ENCODE measurements at regions not wholly inside any gene's neighbourhood (a gene's known extent, or its start where the extent isn't known, plus 50 kb on each side); places are given as distances from the start of the nearest gene placed in this dataset.

- intact Hi-C loops (cut with micrococcal nuclease), result no loop called here
- Histone ChIP-seq H3K4me3 (replicated peaks in 1 of 2; ENCODE audit: low read depth in 1 of 2, low read length in 2 of 2) (no peak overlapping the region), H3K79me2 (ENCODE audit: insufficient read depth, low read length) (no peaks in the 10 kb centered on the region), H3K9ac (ENCODE audit: low read length) (no peak overlapping the region), H2AFZ (ENCODE audit: low read depth, low read length, poor library complexity, severe bottlenecking) (no peak overlapping the region), H3K4me1 (ENCODE audit: control insufficient read depth in 1 of 2, insufficient read depth in 2 of 2, low read length in 2 of 2) (no peaks in the 10 kb centered on the region), H3K27me3 (ENCODE audit: insufficient read depth, low read length) (no peaks in the 10 kb centered on the region), H4K20me1 (ENCODE audit: insufficient read depth) (no peaks in the 10 kb centered on the region), H3K27ac (ENCODE audit: low read depth, low read length) (no peak overlapping the region), H3K9me2 (ENCODE audit: insufficient read depth) (no peaks in the 10 kb centered on the region), H3K9me3 (ENCODE audit: control insufficient read depth in 1 of 2, insufficient read depth in 1 of 2, low read depth in 1 of 2, low read length in 2 of 2) (peaks cover 4 to 10% of the 10 kb centered on the region in 2 experiments; a peak in 2 of 4 replicates), H3K4me2 (ENCODE audit: low read length) (no peak overlapping the region), H3K36me3 (ENCODE audit: control insufficient read depth in 1 of 2, insufficient read depth in 2 of 2, low read length in 2 of 2) (no peaks in the 10 kb centered on the region)
- ChIA-PET POLR2A (no interaction called here), RAD21 (ENCODE audit: low non-redundant PET in 1 of 2, low total read pairs in 2 of 2, uncharacterized antibody in 2 of 2, unreplicated experiment in 2 of 2) (no interaction called here), CTCF (no interaction called here)
- BruUV-seq (replicated peaks), result no TSS peak
- TF ChIP-seq RAD21 (IDR thresholded peaks at IDR 0.05; ENCODE audit: low read depth) (no peak), ZBTB33 (IDR thresholded peaks at IDR 0.05; ENCODE audit: extremely low read depth, insufficient replicate concordance, low read length) (no peak), ZFX (IDR thresholded peaks at IDR 0.05) (no peak), ZNF274 (IDR thresholded peaks at IDR 0.05; ENCODE audit: low read depth, low read length) (no peak)
- DNase-seq (ENCODE audit: low read depth, low spot score) (no peak), ATAC-seq (no peak)
Observed at GRCh38 chr2:22497064-22497463, 887.9 kb upstream of the KLHL29 start.

- H3K9ac ChIP-seq (ENCODE audit: low read length), result no peak overlapping the region
- no peaks in the 10 kb centered on the region for H3K27me3 ChIP-seq (ENCODE audit: insufficient read depth, low read length)
- H3K36me3 ChIP-seq (ENCODE audit: control insufficient read depth in 1 of 2, insufficient read depth in 2 of 2, low read length in 2 of 2), result no peaks in the 10 kb centered on the region
- ChIA-PET RAD21 (ENCODE audit: low non-redundant PET in 1 of 2, low total read pairs in 2 of 2, uncharacterized antibody in 2 of 2, unreplicated experiment in 2 of 2) (no interaction called here), CTCF (no interaction called here), POLR2A (no interaction called here)
- DNase-seq (ENCODE audit: low read depth, low spot score) (no peak), ATAC-seq (no peak)
- H3K4me1 ChIP-seq (ENCODE audit: control insufficient read depth in 1 of 2, insufficient read depth in 2 of 2, low read length in 2 of 2), result no peaks in the 10 kb centered on the region
- TF ChIP-seq FOSL1 (IDR thresholded peaks at IDR 0.05; ENCODE audit: low read depth) (no peak), SP1 (IDR thresholded peaks at IDR 0.05; ENCODE audit: low read depth) (no peak)
- no peak overlapping the region for H3K4me2 ChIP-seq (ENCODE audit: low read length)
- intact Hi-C loops (cut with micrococcal nuclease), result no loop called here
- no peaks in the 10 kb centered on the region for H3K9me2 ChIP-seq (ENCODE audit: insufficient read depth)
- H2AFZ ChIP-seq (ENCODE audit: low read depth, low read length, poor library complexity, severe bottlenecking), result no peak overlapping the region
- H3K9me3 ChIP-seq (ENCODE audit: control insufficient read depth in 1 of 2, insufficient read depth in 1 of 2, low read depth in 1 of 2, low read length in 2 of 2), result peaks cover 4 to 10% of the 10 kb centered on the region in 2 experiments; a peak in 2 of 4 replicates
- BruUV-seq (replicated peaks), result no TSS peak
- no peak overlapping the region for H3K27ac ChIP-seq (ENCODE audit: low read depth, low read length)
- H3K79me2 ChIP-seq (ENCODE audit: insufficient read depth, low read length), result no peaks in the 10 kb centered on the region
- no peak overlapping the region for H3K4me3 ChIP-seq (replicated peaks in 1 of 2; ENCODE audit: low read depth in 1 of 2, low read length in 2 of 2)
- no peaks in the 10 kb centered on the region for H4K20me1 ChIP-seq (ENCODE audit: insufficient read depth)
Observed at GRCh38 chr2:22497789-22498188, 887.2 kb upstream of the KLHL29 start.
